ENCODE measurements at regions not wholly inside any gene's neighbourhood (a gene's known extent, or its start where the extent isn't known, plus 50 kb on each side); places are given as distances from the start of the nearest gene placed in this dataset.

GRCh38 chr13:106986687-106987426 lies 418.9 kb upstream of the ARGLU1 start:
- no peak overlapping the region for H3K27ac ChIP-seq (ENCODE audit: low read length)
- no peak overlapping the region for H3K9ac ChIP-seq (ENCODE audit: low read length)
- no peaks in the 10 kb centered on the region for H3K79me2 ChIP-seq (ENCODE audit: low read length)
- ATAC-seq (no peak), DNase-seq (no peak)
- ChIA-PET CTCF (no interaction called here), POLR2A (ENCODE audit: unreplicated experiment) (no interaction called here)
- H4K20me1 ChIP-seq (ENCODE audit: low read length) = no peaks in the 10 kb centered on the region
- H3K36me3 ChIP-seq (ENCODE audit: low read depth, low read length) = no peaks in the 10 kb centered on the region
- H2AFZ ChIP-seq (ENCODE audit: low read length) = no peak overlapping the region
- no peaks in the 10 kb centered on the region for H3K9me2 ChIP-seq (replicated peaks; ENCODE audit: low read length)
- BruUV-seq (replicated peaks) = no TSS peak
- no peak overlapping the region for H3K4me2 ChIP-seq (ENCODE audit: low read length)
- H3K27me3 ChIP-seq (ENCODE audit: low read length) = peaks cover 20% of the 10 kb centered on the region; the same call in 1 of the 2 replicates
- H3K9me3 ChIP-seq (ENCODE audit: low read length) = no peaks in the 10 kb centered on the region
- intact Hi-C loops (cut with micrococcal nuclease) = no loop called here
- H3K4me3 ChIP-seq (ENCODE audit: low read length) = no peak overlapping the region
- no peaks in the 10 kb centered on the region for H3K4me1 ChIP-seq (ENCODE audit: insufficient read depth, low read length)
- H3F3A ChIP-seq (ENCODE audit: low read length, unreplicated experiment) = no peaks in the 10 kb centered on the region
- TF ChIP-seq EZH2phosphoT487 (IDR thresholded peaks at IDR 0.05; ENCODE audit: borderline replicate concordance, low read length) = no peak
- no peak for TF ChIP-seq EZH2 (IDR thresholded peaks at IDR 0.05; ENCODE audit: low read length, unreplicated experiment)
- no peak for TF ChIP-seq CTCF (conservative IDR thresholded peaks at IDR 0.05; ENCODE audit: low read depth, low read length)

- TF ChIP-seq EZH2phosphoT487 (IDR thresholded peaks at IDR 0.05; ENCODE audit: borderline replicate concordance, low read length) (no peak), EZH2 (IDR thresholded peaks at IDR 0.05; ENCODE audit: low read length, unreplicated experiment) (no peak), CTCF (conservative IDR thresholded peaks at IDR 0.05; ENCODE audit: low read depth, low read length) (no peak)
- Histone ChIP-seq H3K9me3 (ENCODE audit: low read length) (no peaks in the 10 kb centered on the region), H3K4me3 (ENCODE audit: low read length) (no peak overlapping the region), H2AFZ (ENCODE audit: low read length) (no peak overlapping the region), H3K36me3 (ENCODE audit: low read depth, low read length) (no peaks in the 10 kb centered on the region), H4K20me1 (ENCODE audit: low read length) (no peaks in the 10 kb centered on the region), H3K4me2 (ENCODE audit: low read length) (no peak overlapping the region), H3F3A (ENCODE audit: low read length, unreplicated experiment) (no peaks in the 10 kb centered on the region), H3K79me2 (ENCODE audit: low read length) (no peaks in the 10 kb centered on the region), H3K27me3 (ENCODE audit: low read length) (peaks cover 20% of the 10 kb centered on the region; the same call in 1 of the 2 replicates), H3K27ac (ENCODE audit: low read length) (no peak overlapping the region), H3K9ac (ENCODE audit: low read length) (no peak overlapping the region), H3K4me1 (ENCODE audit: insufficient read depth, low read length) (no peaks in the 10 kb centered on the region), H3K9me2 (replicated peaks; ENCODE audit: low read length) (no peaks in the 10 kb centered on the region)
- ChIA-PET CTCF (no interaction called here), POLR2A (ENCODE audit: unreplicated experiment) (no interaction called here)
- intact Hi-C loops (cut with micrococcal nuclease) = no loop called here
- DNase-seq = no peak
- ATAC-seq = no peak
- no TSS peak for BruUV-seq (replicated peaks)
Observed at GRCh38 chr13:106986033-106986484, 418.1 kb upstream of the ARGLU1 start.

- Histone ChIP-seq H3K79me2 (ENCODE audit: low read length) (no peaks in the 10 kb centered on the region), H3K4me2 (ENCODE audit: low read length) (no peak overlapping the region), H3K4me3 (ENCODE audit: low read length) (no peak overlapping the region), H3K27me3 (ENCODE audit: low read length) (peaks cover 20% of the 10 kb centered on the region; the same call in 1 of the 2 replicates), H3K9me3 (ENCODE audit: low read length) (no peaks in the 10 kb centered on the region), H3K9me2 (replicated peaks; ENCODE audit: low read length) (no peaks in the 10 kb centered on the region), H3K36me3 (ENCODE audit: low read depth, low read length) (no peaks in the 10 kb centered on the region), H3F3A (ENCODE audit: low read length, unreplicated experiment) (no peaks in the 10 kb centered on the region), H2AFZ (ENCODE audit: low read length) (no peak overlapping the region), H3K27ac (ENCODE audit: low read length) (no peak overlapping the region), H4K20me1 (ENCODE audit: low read length) (no peaks in the 10 kb centered on the region), H3K4me1 (ENCODE audit: insufficient read depth, low read length) (no peaks in the 10 kb centered on the region), H3K9ac (ENCODE audit: low read length) (no peak overlapping the region)
- ATAC-seq (no peak), DNase-seq (no peak)
- intact Hi-C loops (cut with micrococcal nuclease) = no loop called here
- BruUV-seq (replicated peaks) = no TSS peak
- CTCF ChIA-PET = no interaction called here
- POLR2A ChIA-PET (ENCODE audit: unreplicated experiment) = no interaction called here
- no peak for TF ChIP-seq EZH2 (IDR thresholded peaks at IDR 0.05; ENCODE audit: low read length, unreplicated experiment)
- no peak for TF ChIP-seq CTCF (conservative IDR thresholded peaks at IDR 0.05; ENCODE audit: low read depth, low read length)
- no peak for TF ChIP-seq EZH2phosphoT487 (IDR thresholded peaks at IDR 0.05; ENCODE audit: borderline replicate concordance, low read length)
Observed at GRCh38 chr13:106985481-106985880, 417.5 kb upstream of the ARGLU1 start.

Measured in PC-3 (cell line).